ENCODE measurements at regions not wholly inside any gene's neighbourhood (a gene's known extent, or its start where the extent isn't known, plus 50 kb on each side); places are given as distances from the start of the nearest gene placed in this dataset.

- TF ChIP-seq, protein P1, sequence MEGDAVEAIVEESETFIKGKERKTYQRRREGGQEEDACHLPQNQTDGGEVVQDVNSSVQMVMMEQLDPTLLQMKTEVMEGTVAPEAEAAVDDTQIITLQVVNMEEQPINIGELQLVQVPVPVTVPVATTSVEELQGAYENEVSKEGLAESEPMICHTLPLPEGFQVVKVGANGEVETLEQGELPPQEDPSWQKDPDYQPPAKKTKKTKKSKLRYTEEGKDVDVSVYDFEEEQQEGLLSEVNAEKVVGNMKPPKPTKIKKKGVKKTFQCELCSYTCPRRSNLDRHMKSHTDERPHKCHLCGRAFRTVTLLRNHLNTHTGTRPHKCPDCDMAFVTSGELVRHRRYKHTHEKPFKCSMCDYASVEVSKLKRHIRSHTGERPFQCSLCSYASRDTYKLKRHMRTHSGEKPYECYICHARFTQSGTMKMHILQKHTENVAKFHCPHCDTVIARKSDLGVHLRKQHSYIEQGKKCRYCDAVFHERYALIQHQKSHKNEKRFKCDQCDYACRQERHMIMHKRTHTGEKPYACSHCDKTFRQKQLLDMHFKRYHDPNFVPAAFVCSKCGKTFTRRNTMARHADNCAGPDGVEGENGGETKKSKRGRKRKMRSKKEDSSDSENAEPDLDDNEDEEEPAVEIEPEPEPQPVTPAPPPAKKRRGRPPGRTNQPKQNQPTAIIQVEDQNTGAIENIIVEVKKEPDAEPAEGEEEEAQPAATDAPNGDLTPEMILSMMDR (IDR thresholded peaks at IDR 0.05), result no peak
- TF ChIP-seq ZFX (IDR thresholded peaks at IDR 0.05; ENCODE audit: borderline replicate concordance), result no peak
These were observed 236.9 kb downstream of the KLF6 start for GRCh38 chr10:3548076-3548475.

Data from 22Rv1 (cell line).